ENCODE measurements at regions not wholly inside any gene's neighbourhood (a gene's known extent, or its start where the extent isn't known, plus 50 kb on each side); places are given as distances from the start of the nearest gene placed in this dataset.

DNA sequence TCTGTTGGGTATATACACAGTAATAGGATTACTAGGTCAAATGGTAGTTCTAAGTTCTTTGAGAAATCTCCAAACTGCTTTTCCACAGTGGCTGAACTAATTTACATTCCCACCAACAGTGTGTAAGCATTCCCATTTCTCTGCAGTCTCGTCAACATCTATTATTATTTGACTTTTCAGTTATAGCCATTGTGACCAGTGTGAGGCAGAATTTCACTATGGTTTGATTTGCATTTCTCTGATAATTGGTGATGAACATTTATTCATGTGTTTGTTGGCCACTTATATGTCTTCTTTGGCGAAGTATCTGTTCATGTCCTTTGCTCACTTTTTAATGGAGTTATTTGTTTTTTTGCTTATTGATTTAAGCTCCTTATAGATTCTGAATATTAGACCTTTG, 596.2 kb upstream of the DAB2 start:
- no peak for DNase-seq (ENCODE audit: extremely low read depth, insufficient read length)
- TF ChIP-seq CTCF (IDR thresholded peaks at IDR 0.05; ENCODE audit: insufficient read depth, low read length, poor library complexity, severe bottlenecking): no peak
- no peak overlapping the region for H3K4me3 ChIP-seq (replicated peaks; ENCODE audit: low read depth, low read length)
- no peaks in the 10 kb centered on the region for H3K36me3 ChIP-seq (ENCODE audit: control insufficient read depth, insufficient read depth, low read length)
- H3K27me3 ChIP-seq (replicated peaks; ENCODE audit: control insufficient read depth, insufficient read depth, low read length): no peaks in the 10 kb centered on the region

GRCh38 chr5:40017918-40018317, 593.1 kb upstream of the DAB2 start:
- H3K36me3 ChIP-seq (ENCODE audit: control insufficient read depth, insufficient read depth, low read length): no peaks in the 10 kb centered on the region
- H3K4me3 ChIP-seq (replicated peaks; ENCODE audit: low read depth, low read length): no peak overlapping the region
- TF ChIP-seq CTCF (IDR thresholded peaks at IDR 0.05; ENCODE audit: insufficient read depth, low read length, poor library complexity, severe bottlenecking): no peak
- DNase-seq (ENCODE audit: extremely low read depth, insufficient read length): no peak
- no peaks in the 10 kb centered on the region for H3K27me3 ChIP-seq (replicated peaks; ENCODE audit: control insufficient read depth, insufficient read depth, low read length)

DNA sequence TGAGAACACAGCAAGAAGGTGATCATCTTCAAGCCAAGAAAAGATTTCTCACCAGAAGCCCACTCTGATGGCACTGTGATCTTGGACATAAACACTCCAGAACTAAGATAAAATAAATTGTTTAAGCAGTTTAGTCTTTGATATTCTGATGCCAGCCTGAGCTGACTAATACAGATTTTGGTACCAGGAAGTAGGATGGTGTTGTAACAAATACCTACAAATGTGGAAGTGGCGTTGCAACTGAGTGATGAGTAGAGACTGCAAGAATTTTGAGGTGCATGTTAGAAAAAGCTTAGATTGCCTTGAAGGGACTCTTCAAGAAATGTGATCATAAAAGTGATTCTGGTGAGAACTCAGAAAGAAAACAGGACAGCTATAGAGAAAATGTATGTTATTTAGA, 592.4 kb upstream of the DAB2 start:
- no peak for DNase-seq (ENCODE audit: extremely low read depth, insufficient read length)
- no peak overlapping the region for H3K4me3 ChIP-seq (replicated peaks; ENCODE audit: low read depth, low read length)
- no peaks in the 10 kb centered on the region for H3K27me3 ChIP-seq (replicated peaks; ENCODE audit: control insufficient read depth, insufficient read depth, low read length)
- no peaks in the 10 kb centered on the region for H3K36me3 ChIP-seq (ENCODE audit: control insufficient read depth, insufficient read depth, low read length)
- no peak for TF ChIP-seq CTCF (IDR thresholded peaks at IDR 0.05; ENCODE audit: insufficient read depth, low read length, poor library complexity, severe bottlenecking)

DNA sequence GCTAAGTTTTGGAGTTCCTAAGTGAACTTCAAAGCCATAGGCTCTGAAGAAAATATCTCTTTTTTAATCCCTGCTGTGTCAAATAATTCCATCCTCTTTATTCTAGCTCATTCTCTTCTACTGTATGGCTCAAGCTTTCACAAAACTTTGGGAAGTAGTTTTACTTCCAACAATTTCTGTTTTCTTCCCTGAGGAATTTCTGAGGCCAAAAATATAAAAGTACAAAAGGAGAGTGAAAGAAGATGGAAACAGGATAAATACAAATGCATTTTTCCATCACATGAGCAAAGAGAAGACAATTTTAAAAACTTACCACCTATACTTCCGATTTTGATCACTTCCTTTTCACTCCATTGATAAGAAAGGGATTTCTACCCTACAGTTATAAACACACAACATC, 585.7 kb upstream of the DAB2 start:
- Histone ChIP-seq H3K27me3 (replicated peaks; ENCODE audit: control insufficient read depth, insufficient read depth, low read length) (no peaks in the 10 kb centered on the region), H3K4me3 (replicated peaks; ENCODE audit: low read depth, low read length) (no peak overlapping the region), H3K36me3 (ENCODE audit: control insufficient read depth, insufficient read depth, low read length) (no peaks in the 10 kb centered on the region)
- TF ChIP-seq CTCF (IDR thresholded peaks at IDR 0.05; ENCODE audit: insufficient read depth, low read length, poor library complexity, severe bottlenecking): no peak
- no peak for DNase-seq (ENCODE audit: extremely low read depth, insufficient read length)

GRCh38 chr5:40006260-40006659, 581.5 kb upstream of the DAB2 start:
- no peak for DNase-seq (ENCODE audit: extremely low read depth, insufficient read length)
- Histone ChIP-seq H3K4me3 (replicated peaks; ENCODE audit: low read depth, low read length) (no peak overlapping the region), H3K27me3 (replicated peaks; ENCODE audit: control insufficient read depth, insufficient read depth, low read length) (no peaks in the 10 kb centered on the region)

More at GRCh38 chr5:40006260-40006659, 581.5 kb upstream of the DAB2 start:
- H3K36me3 ChIP-seq (ENCODE audit: control insufficient read depth, insufficient read depth, low read length): no peaks in the 10 kb centered on the region
- TF ChIP-seq CTCF (IDR thresholded peaks at IDR 0.05; ENCODE audit: insufficient read depth, low read length, poor library complexity, severe bottlenecking): no peak
